HepG2 (cell line): ENCODE measurements at regions not wholly inside any gene's neighbourhood (a gene's known extent, or its start where the extent isn't known, plus 50 kb on each side); places are given as distances from the start of the nearest gene placed in this dataset.
A peak's percentile ranks its signal among the peaks of the same experiment; 100 is the strongest.

Source experiments
- ATAC-seq: fragments of 200-7000 bp; cut with Tn5 transposase; 3 replicates; pipeline ENCODE4 v1.9.1; 2020; ENCODE audit warnings: mild to moderate bottlenecking, moderate library complexity
- BruUV-seq: library from RNA; stranded (reverse); fragments of 400-500 nt; replicated peaks from 2 replicates; lab custom pipeline; 2021; lab: Mats Ljungman, UMichigan
- CTCF ChIA-PET: fragments of 300-600 bp; formaldehyde crosslinking; extraction: SDS; loops from one replicate; lab custom pipeline; 2021; ENCODE audit warnings: low total read pairs, inconsistent platforms, low intra/inter-chr PET ratio; lab: Yijun Ruan, JAX
- POLR2A ChIA-PET: fragments of 350-600 bp; sonication (Branson Sonifier 250); formaldehyde crosslinking; loops from one replicate; lab custom pipeline; 2020; ENCODE audit warnings: antibody characterized with exemption, inconsistent platforms; lab: Yijun Ruan, JAX
- DNase-seq: peaks from one replicate; pipeline ENCODE4 v3.0.0-alpha.2; 2015; ENCODE audit warnings: low spot score
- FAIRE-seq: peaks from 3 replicates; lab custom pipeline; 2011; peaks lifted over from hg19 to GRCh38; lab: Jason Lieb, UNC
- H2AFZ ChIP-seq: one replicate; pipeline ENCODE4 v1.6.1; 2011; ENCODE audit warnings: low read length, inconsistent platforms
- H3K27ac ChIP-seq: fragments of 300-600 bp; 3 replicates; pipeline ENCODE4 v1.8.0; 2011; ENCODE audit warnings: mixed run types, mild to moderate bottlenecking, mixed read lengths, low read length, inconsistent platforms; ENCODE audit not compliant: insufficient read depth; ENCODE audit errors: extremely low read length
- H3K27me3 ChIP-seq, 2 experiments: fragments of 200-600 bp in 1 of 2; 2 replicates in 1 of 2; 3 replicates in 1 of 2; pipeline versions ENCODE4 v1.6.0 to v1.8.0; 2011; ENCODE audit warnings: low read length in 2 of 2, mild to moderate bottlenecking in 2 of 2, moderate library complexity in 2 of 2, inconsistent platforms in 1 of 2; ENCODE audit not compliant: insufficient read depth in 2 of 2, control insufficient read depth in 1 of 2
- H3K36me3 ChIP-seq, 2 experiments: fragments of 200-600 bp in 1 of 2; replicated peaks in 1 of 2; 2 replicates in 1 of 2; 3 replicates in 1 of 2; pipeline versions ENCODE4 v1.5.1 to v1.8.0; 2011; ENCODE audit warnings: low read length in 2 of 2, inconsistent platforms in 1 of 2; ENCODE audit not compliant: insufficient read depth in 2 of 2, control insufficient read depth in 1 of 2
- H3K4me1 ChIP-seq: 2 replicates; pipeline ENCODE4 v1.5.1; 2012; ENCODE audit warnings: low read length, inconsistent platforms; ENCODE audit not compliant: insufficient read depth
- H3K4me2 ChIP-seq: 2 replicates; pipeline ENCODE4 v1.6.0; 2011; ENCODE audit warnings: low read depth, low read length, inconsistent platforms
- H3K4me3 ChIP-seq, 3 experiments: fragments of 200-600 bp in 1 of 3; sonication (generic), shearing (Covaris generic) in 1 of 3; replicated peaks in 1 of 3; 2 replicates each; pipeline ENCODE4 v1.5.1; 2011 to 2016; ENCODE audit warnings: low read length in 3 of 3, inconsistent platforms in 2 of 3, low read depth in 2 of 3, mild to moderate bottlenecking in 2 of 3, control low read depth in 1 of 3, mixed read lengths in 1 of 3; ENCODE audit not compliant: insufficient read depth in 1 of 3
- H3K79me2 ChIP-seq: one replicate; pipeline ENCODE4 v1.6.1; 2011; ENCODE audit warnings: low read length, inconsistent platforms; ENCODE audit not compliant: insufficient read depth
- H3K9ac ChIP-seq: 2 replicates; pipeline ENCODE4 v1.6.0; 2011; ENCODE audit warnings: mild to moderate bottlenecking, low read depth, low read length, inconsistent platforms; ENCODE audit not compliant: insufficient read depth
- H3K9me3 ChIP-seq: 2 replicates; pipeline ENCODE4 v1.5.1; 2012; ENCODE audit warnings: mild to moderate bottlenecking, low read length
- H4K20me1 ChIP-seq: 2 replicates; pipeline ENCODE4 v1.6.0; 2011; ENCODE audit warnings: inconsistent platforms, mild to moderate bottlenecking, low read length, moderate library complexity; ENCODE audit not compliant: insufficient read depth
- CSRNP1 ChIP-seq: sonication (generic); formaldehyde crosslinking; IDR thresholded peaks from 2 replicates; pipeline ENCODE4 v1.8.1; 2023; ENCODE audit warnings: mild to moderate bottlenecking, missing genetic modification reagents
- ELK4 ChIP-seq: sonication (generic); formaldehyde crosslinking; IDR thresholded peaks from 2 replicates; pipeline ENCODE4 v1.9.0; 2021; ENCODE audit warnings: missing genetic modification reagents, borderline replicate concordance
- HNF1B ChIP-seq: sonication (generic); formaldehyde crosslinking; IDR thresholded peaks from 2 replicates; pipeline ENCODE4 v1.5.1; 2020; ENCODE audit warnings: mild to moderate bottlenecking, moderate library complexity, missing genetic modification reagents
- MAFF ChIP-seq: IDR thresholded peaks from 2 replicates; pipeline ENCODE4 v1.6.1; 2011; ENCODE audit warnings: low read depth, low read length, improper control_type of control experiment
- MAFK ChIP-seq, 2 experiments: IDR thresholded peaks in 1 of 2; conservative IDR thresholded peaks in 1 of 2; 2 replicates each; pipeline ENCODE4 v1.6.1; 2011; ENCODE audit warnings: improper control_type of control experiment in 2 of 2, low read length in 2 of 2
- TAF15 ChIP-seq: fragments of 200-400 bp; formaldehyde crosslinking; IDR thresholded peaks from one replicate; pipeline ENCODE4 v1.6.1; 2018; ENCODE audit warnings: mild to moderate bottlenecking, low read depth, low read length; ENCODE audit not compliant: poor library complexity, severe bottlenecking
- ZBTB33 ChIP-seq: sonication (generic); formaldehyde crosslinking; IDR thresholded peaks from 2 replicates; pipeline ENCODE4 v1.4.0; 2020; ENCODE audit warnings: missing genetic modification reagents
- ZFP41 ChIP-seq: sonication (generic); formaldehyde crosslinking; IDR thresholded peaks from 2 replicates; pipeline ENCODE4 v1.4.0; 2020; ENCODE audit warnings: mild to moderate bottlenecking, missing genetic modification reagents, borderline replicate concordance
- WGBS: methylation state at CpG from one replicate; pipeline ENCODE4 v1.1.6; 2017; ENCODE audit warnings: low lambda C conversion rate; 5-methylcytosine and 5-hydroxymethylcytosine counted together
- in situ Hi-C: cut with HindIII; loops from 2 replicates; pipeline ENCODE4 v1.10.0; 2017; ENCODE audit warnings: low pct_unique_long_range_greater_than_20kb; ENCODE audit not compliant: extremely low pct_ligation_motif_present
- intact Hi-C: fragments of 100-400 bp; cut with micrococcal nuclease; formaldehyde crosslinking; loops from one replicate; pipeline ENCODE4 v1.10.0; 2022; ENCODE audit not compliant: unreplicated experiment
- TF ChIP-seq, protein P1 (sequence below): sonication (generic); formaldehyde crosslinking; IDR thresholded peaks from 2 replicates; pipeline ENCODE4 v1.8.1; 2022; ENCODE audit warnings: mild to moderate bottlenecking, missing genetic modification reagents

DNA sequence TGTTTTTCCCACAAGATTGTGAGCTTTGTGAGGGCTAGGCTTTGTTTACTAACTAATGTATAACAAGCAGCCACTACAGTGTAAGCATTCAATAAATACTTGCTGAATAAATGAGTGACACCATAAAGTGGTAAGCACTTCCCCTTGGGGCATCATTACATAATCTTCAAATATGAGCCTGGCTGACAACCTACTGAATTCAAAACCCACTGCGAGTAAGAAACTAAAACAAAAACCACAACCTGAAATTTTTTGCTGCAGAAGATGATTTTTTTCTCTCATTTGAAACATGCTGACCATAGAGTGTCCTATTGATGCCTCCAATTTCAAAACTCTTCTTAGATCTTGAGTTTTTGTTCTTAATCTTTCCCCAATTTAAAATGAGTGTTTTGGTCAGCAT, 331.3 kb upstream of the CCNG1 start (continued):
- TF ChIP-seq ZBTB33 (no peak), CSRNP1 (no peak), ELK4 (CRISPR knock-in tag) (no peak), TAF15 (no peak), HNF1B (no peak)

DNA sequence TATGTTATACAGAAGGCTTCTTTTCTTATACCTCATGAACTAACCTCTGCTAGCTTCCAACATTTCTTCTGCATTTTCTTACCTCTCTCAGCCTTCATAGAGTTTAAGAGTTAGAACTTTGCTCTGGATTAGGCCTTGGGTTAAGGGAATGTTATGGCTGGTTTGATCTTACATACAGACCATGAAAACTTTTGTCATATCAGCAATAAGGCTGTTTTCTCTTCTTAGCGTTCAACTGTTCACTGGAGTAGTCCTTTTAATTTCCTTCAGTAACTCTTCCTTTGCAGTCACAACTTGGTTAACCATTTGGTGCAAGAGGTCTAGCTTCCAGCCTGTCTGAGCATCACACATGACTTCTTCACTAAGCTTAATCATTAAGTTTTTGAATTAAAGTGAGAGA, 329.0 kb upstream of the CCNG1 start:
- Histone ChIP-seq H3K4me2 (no peak overlapping the region), H3K4me1 (no peaks in the 10 kb centered on the region), H3K27me3 (no peaks in the 10 kb centered on the region; a peak in 1 of 5 replicates), H3K9ac (no peak overlapping the region), H3K79me2 (no peaks in the 10 kb centered on the region), H3K4me3 (no peak overlapping the region), H2AFZ (no peak overlapping the region), H4K20me1 (no peaks in the 10 kb centered on the region), H3K9me3 (no peaks in the 10 kb centered on the region), H3K36me3 (no peaks in the 10 kb centered on the region), H3K27ac (no peak overlapping the region)
- DNase-seq (no peak), FAIRE-seq (no peak), ATAC-seq (no peak)
- no peak for TF ChIP-seq ZFP41 (CRISPR knock-in tag)
- TF ChIP-seq MAFF = peak; percentile 66
- TF ChIP-seq, protein P1, sequence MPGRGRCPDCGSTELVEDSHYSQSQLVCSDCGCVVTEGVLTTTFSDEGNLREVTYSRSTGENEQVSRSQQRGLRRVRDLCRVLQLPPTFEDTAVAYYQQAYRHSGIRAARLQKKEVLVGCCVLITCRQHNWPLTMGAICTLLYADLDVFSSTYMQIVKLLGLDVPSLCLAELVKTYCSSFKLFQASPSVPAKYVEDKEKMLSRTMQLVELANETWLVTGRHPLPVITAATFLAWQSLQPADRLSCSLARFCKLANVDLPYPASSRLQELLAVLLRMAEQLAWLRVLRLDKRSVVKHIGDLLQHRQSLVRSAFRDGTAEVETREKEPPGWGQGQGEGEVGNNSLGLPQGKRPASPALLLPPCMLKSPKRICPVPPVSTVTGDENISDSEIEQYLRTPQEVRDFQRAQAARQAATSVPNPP (CRISPR knock-in tag) = no peak
- TF ChIP-seq MAFK (conservative IDR thresholded peaks at IDR 0.05 in 1 of 2, IDR thresholded peaks at IDR 0.05 in 1 of 2; ENCODE audit: low read length in 2 of 2) = peak; percentile 69 to 72
- BruUV-seq = no TSS peak
- ChIA-PET POLR2A (no interaction called here), CTCF (no interaction called here)
- 95% methylated on average over 1 of the region's 1 CpG for WGBS
- intact Hi-C loops (no loop called here), in situ Hi-C loops (no loop called here)
